Caco-2 (cell line): ENCODE measurements at regions not wholly inside any gene's neighbourhood (a gene's known extent, or its start where the extent isn't known, plus 50 kb on each side); places are given as distances from the start of the nearest gene placed in this dataset.

Experiments
- BruUV-seq: library from RNA; stranded (reverse); fragments of 400-500 nt; replicated peaks from 2 replicates; lab custom pipeline; 2021; lab: Mats Ljungman, UMichigan
- CTCF ChIA-PET: fragments of 300-600 bp; sonication (Branson Sonifier 250); formaldehyde crosslinking; loops from one replicate; lab custom pipeline; 2022; ENCODE audit warnings: antibody characterized with exemption; lab: Charles Lee
- POLR2A ChIA-PET: fragments of 300-600 bp; sonication (Branson Sonifier 250); formaldehyde crosslinking; loops from one replicate; lab custom pipeline; 2022; ENCODE audit warnings: antibody characterized with exemption; lab: Charles Lee
- DNase-seq, 2 experiments: peaks; one replicate each; pipeline versions ENCODE4 v3.0.0 to v3.0.0-alpha.2; 2020 to 2022
- H3K27me3 ChIP-seq: replicated peaks from 2 replicates; pipeline ENCODE4 v1.6.0; 2011; ENCODE audit warnings: low read length; ENCODE audit not compliant: control insufficient read depth, insufficient read depth
- H3K36me3 ChIP-seq: 2 replicates; pipeline ENCODE4 v1.5.1; 2011; ENCODE audit warnings: low read length; ENCODE audit not compliant: control insufficient read depth, insufficient read depth
- H3K4me1 ChIP-seq: fragments of 250-450 bp; sonication (Bioruptor Pico); 2 replicates; pipeline ENCODE4 v1.5.1; 2020; ENCODE audit warnings: mild to moderate bottlenecking
- H3K4me3 ChIP-seq: 2 replicates; pipeline ENCODE4 v1.5.1; 2011; ENCODE audit warnings: low read depth, mild to moderate bottlenecking, control low read depth, low read length
- H3K9me3 ChIP-seq: fragments of 250-450 bp; sonication (Bioruptor Pico); 2 replicates; pipeline ENCODE4 v1.5.1; 2020; ENCODE audit warnings: mild to moderate bottlenecking, moderate library complexity
- H3K27ac Mint-ChIP-seq: one replicate; pipeline ENCODE4 v1.8.0; 2022; ENCODE audit warnings: mixed read lengths; ENCODE audit not compliant: unreplicated experiment
- H3K27me3 Mint-ChIP-seq: one replicate; pipeline ENCODE4 v1.8.0; 2022; ENCODE audit warnings: mixed read lengths; ENCODE audit not compliant: insufficient read depth, unreplicated experiment
- H3K36me3 Mint-ChIP-seq: one replicate; pipeline ENCODE4 v1.8.0; 2022; ENCODE audit warnings: mild to moderate bottlenecking, mixed read lengths; ENCODE audit not compliant: insufficient read depth, unreplicated experiment
- H3K4me1 Mint-ChIP-seq: one replicate; pipeline ENCODE4 v1.8.0; 2022; ENCODE audit warnings: low read depth, mixed read lengths; ENCODE audit not compliant: unreplicated experiment
- H3K4me3 Mint-ChIP-seq: one replicate; pipeline ENCODE4 v1.8.0; 2022; ENCODE audit warnings: mild to moderate bottlenecking, moderate library complexity, mixed read lengths; ENCODE audit not compliant: unreplicated experiment
- H3K9me3 Mint-ChIP-seq: one replicate; pipeline ENCODE4 v1.8.0; 2022; ENCODE audit warnings: mixed read lengths; ENCODE audit not compliant: unreplicated experiment
- CTCF ChIP-seq, 2 experiments: fragments of 200-600 bp in 1 of 2; IDR thresholded peaks; 1 replicate in 1 of 2; 2 replicates in 1 of 2; pipeline versions ENCODE4 v1.5.1 to v1.8.0; 2011 to 2022; ENCODE audit warnings: antibody characterized with exemption in 1 of 2, control low read depth in 1 of 2, inconsistent platforms in 1 of 2, low read depth in 1 of 2, low read length in 1 of 2, mild to moderate bottlenecking in 1 of 2, moderate library complexity in 1 of 2; ENCODE audit not compliant: insufficient read depth in 1 of 2, severe bottlenecking in 1 of 2, unreplicated experiment in 1 of 2
- intact Hi-C: fragments of 100-400 bp; cut with micrococcal nuclease; formaldehyde crosslinking; loops from one replicate; pipeline ENCODE4 v1.10.0; 2022; ENCODE audit not compliant: unreplicated experiment

- H3K4me1 Mint-ChIP-seq: no peaks in the 10 kb centered on the region
- Histone ChIP-seq H3K36me3 (no peaks in the 10 kb centered on the region), H3K4me1 (no peaks in the 10 kb centered on the region), H3K4me3 (no peak overlapping the region), H3K27me3 (no peaks in the 10 kb centered on the region), H3K9me3 (no peaks in the 10 kb centered on the region)
- ChIA-PET POLR2A (no interaction called here), CTCF (no interaction called here)
- no peaks in the 10 kb centered on the region for H3K9me3 Mint-ChIP-seq
- BruUV-seq: no TSS peak
- H3K27me3 Mint-ChIP-seq: peaks cover 16% of the 10 kb centered on the region
- no peaks in the 10 kb centered on the region for H3K36me3 Mint-ChIP-seq
- no peak overlapping the region for H3K4me3 Mint-ChIP-seq
- intact Hi-C loops: no loop called here
- no peak overlapping the region for H3K27ac Mint-ChIP-seq
- no peak for DNase-seq
- TF ChIP-seq CTCF (IDR thresholded peaks at IDR 0.05; ENCODE audit: insufficient read depth in 1 of 2, low read depth in 1 of 2, low read length in 1 of 2, severe bottlenecking in 1 of 2, unreplicated experiment in 1 of 2): no peak
These were observed 310.6 kb upstream of the PROK2 start for GRCh38 chr3:72095521-72095920.

- POLR2A ChIA-PET: no interaction called here
- Mint-ChIP-seq H3K4me3 (no peak overlapping the region), H3K27me3 (peaks cover 12% of the 10 kb centered on the region), H3K9me3 (no peaks in the 10 kb centered on the region), H3K27ac (no peak overlapping the region), H3K4me1 (no peaks in the 10 kb centered on the region), H3K36me3 (no peaks in the 10 kb centered on the region)
- TF ChIP-seq CTCF (IDR thresholded peaks at IDR 0.05; ENCODE audit: insufficient read depth in 1 of 2, low read depth in 1 of 2, low read length in 1 of 2, severe bottlenecking in 1 of 2, unreplicated experiment in 1 of 2): no peak
- Histone ChIP-seq H3K4me1 (no peaks in the 10 kb centered on the region), H3K4me3 (no peak overlapping the region), H3K27me3 (no peaks in the 10 kb centered on the region), H3K36me3 (no peaks in the 10 kb centered on the region), H3K9me3 (no peaks in the 10 kb centered on the region)
- CTCF ChIA-PET: no interaction called here
- DNase-seq: no peak
- intact Hi-C loops: no loop called here
- no TSS peak for BruUV-seq
These were observed 309.0 kb upstream of the PROK2 start for GRCh38 chr3:72093992-72094334.

- Histone ChIP-seq H3K36me3 (no peaks in the 10 kb centered on the region), H3K9me3 (no peaks in the 10 kb centered on the region), H3K4me3 (no peak overlapping the region), H3K4me1 (no peaks in the 10 kb centered on the region), H3K27me3 (no peaks in the 10 kb centered on the region)
- Mint-ChIP-seq H3K9me3 (no peaks in the 10 kb centered on the region), H3K27me3 (peaks cover 10% of the 10 kb centered on the region), H3K4me3 (no peak overlapping the region), H3K4me1 (no peaks in the 10 kb centered on the region), H3K27ac (no peak overlapping the region), H3K36me3 (no peaks in the 10 kb centered on the region)
- no peak for TF ChIP-seq CTCF (IDR thresholded peaks at IDR 0.05; ENCODE audit: insufficient read depth in 1 of 2, low read depth in 1 of 2, low read length in 1 of 2, severe bottlenecking in 1 of 2, unreplicated experiment in 1 of 2)
- ChIA-PET CTCF (no interaction called here), POLR2A (no interaction called here)
- no TSS peak for BruUV-seq
- intact Hi-C loops: no loop called here
- DNase-seq: no peak
These were observed 308.5 kb upstream of the PROK2 start for GRCh38 chr3:72093270-72093991.
